ENCODE measurements at regions not wholly inside any gene's neighbourhood (a gene's known extent, or its start where the extent isn't known, plus 50 kb on each side); places are given as distances from the start of the nearest gene placed in this dataset.
A peak's percentile ranks its signal among the peaks of the same experiment; 100 is the strongest.
"Not testable (repeated sequence)": the region's sequence is repeated elsewhere in the genome, so short reads cannot be mapped to it uniquely, and the experiment has no call there.

- peak; percentile 46 for DNase-seq
Observed at GRCh38 chr2:47651296-47651695, 80.5 kb upstream of the KCNK12 start.

- no peak for DNase-seq
Observed at GRCh38 chr2:47650001-47650535, 79.3 kb upstream of the KCNK12 start.

GRCh38 chr2:47645246-47645645 is 74.5 kb upstream of the KCNK12 start:
- no peak for DNase-seq

- peak; percentile 43 for DNase-seq
Observed at GRCh38 chr2:47644351-47644750, 73.6 kb upstream of the KCNK12 start.

- no peak for DNase-seq
Observed at GRCh38 chr2:47641366-47641765, 70.6 kb upstream of the KCNK12 start.

- no peak for DNase-seq
Observed at GRCh38 chr2:47640356-47640755, 69.6 kb upstream of the KCNK12 start.

GRCh38 chr2:47639467-47639866 is 68.7 kb upstream of the KCNK12 start:
- no peak for DNase-seq

- no peak for DNase-seq
Observed at GRCh38 chr2:47638430-47638829, 67.6 kb upstream of the KCNK12 start.

- no peak for DNase-seq
Observed at GRCh38 chr2:47636596-47637264, 65.9 kb upstream of the KCNK12 start.

- no peak for DNase-seq
Observed at GRCh38 chr2:47636176-47636575, 65.4 kb upstream of the KCNK12 start.

GRCh38 chr2:47632754-47633153 is 62.0 kb upstream of the KCNK12 start:
- DNase-seq = no peak

GRCh38 chr2:47631792-47632398 is 61.1 kb upstream of the KCNK12 start:
- DNase-seq = no peak

- no peak for DNase-seq
Observed at GRCh38 chr2:47631306-47631705, 60.5 kb upstream of the KCNK12 start.

GRCh38 chr2:47629501-47630460 is 59.0 kb upstream of the KCNK12 start:
- no peak for DNase-seq

GRCh38 chr2:47628904-47629303 is 58.1 kb upstream of the KCNK12 start:
- no peak for DNase-seq

GRCh38 chr2:47626664-47627063 is 55.9 kb upstream of the KCNK12 start:
- DNase-seq = no peak

- DNase-seq = not testable (repeated sequence)
Observed at GRCh38 chr2:47623140-47623539, 52.4 kb upstream of the KCNK12 start.

- no peak for DNase-seq
Observed at GRCh38 chr2:47620770-47621437, 50.1 kb upstream of the KCNK12 start.

Data from NCI-H187 treated with DMSO at 0.1 percent for 48 hours (cell line).